GM19351 (cell line): ENCODE measurements at regions not wholly inside any gene's neighbourhood (a gene's known extent, or its start where the extent isn't known, plus 50 kb on each side); places are given as distances from the start of the nearest gene placed in this dataset.

Experiments used
- ATAC-seq: cut with Tn5 transposase; IDR thresholded peaks from one replicate; pipeline ENCODE4 v1.9.1; 2021; ENCODE audit warnings: mild to moderate bottlenecking, moderate library complexity; ENCODE audit not compliant: unreplicated experiment

DNA sequence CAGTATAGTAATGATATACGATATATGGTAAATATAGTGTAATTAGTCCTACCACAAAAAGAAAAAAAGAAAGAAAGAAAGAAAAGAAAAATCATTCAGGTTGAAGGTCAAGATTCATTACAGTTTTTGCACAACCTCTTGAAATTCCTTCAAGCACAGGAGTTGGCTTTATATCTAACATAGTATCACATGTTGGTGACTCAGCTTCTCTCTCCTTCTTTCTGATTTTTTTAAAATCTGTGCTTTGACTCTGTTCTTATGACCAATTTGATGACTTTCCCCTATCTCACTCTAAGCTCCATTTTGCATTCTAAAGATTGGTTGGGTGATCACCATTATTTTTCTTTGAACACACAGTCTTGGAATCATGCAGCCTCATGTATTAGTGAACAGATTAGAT lies 148.2 kb upstream of the COL11A1 start:
- no peak for ATAC-seq

DNA sequence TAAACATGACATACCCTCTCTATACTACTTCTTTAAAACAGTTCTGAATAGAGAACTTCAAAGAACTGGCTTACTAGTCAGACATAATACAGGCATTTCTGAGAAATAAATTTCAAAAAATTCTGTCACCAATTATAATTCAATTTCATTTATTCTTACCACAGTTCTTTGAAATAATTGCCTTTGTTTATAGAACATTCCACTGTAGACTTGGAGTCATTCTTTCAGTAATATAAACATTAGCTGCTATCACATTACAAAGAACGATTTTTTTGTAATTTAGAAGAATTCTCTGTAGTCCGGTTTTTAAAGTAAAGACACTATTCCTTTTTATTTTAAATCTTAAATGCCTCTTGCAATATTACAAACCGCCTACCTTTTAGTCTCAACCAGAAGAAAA lies 146.4 kb upstream of the COL11A1 start:
- ATAC-seq: no peak

GRCh38 chr1:103250441-103250861 lies 142.1 kb upstream of the COL11A1 start:
- ATAC-seq: no peak

DNA sequence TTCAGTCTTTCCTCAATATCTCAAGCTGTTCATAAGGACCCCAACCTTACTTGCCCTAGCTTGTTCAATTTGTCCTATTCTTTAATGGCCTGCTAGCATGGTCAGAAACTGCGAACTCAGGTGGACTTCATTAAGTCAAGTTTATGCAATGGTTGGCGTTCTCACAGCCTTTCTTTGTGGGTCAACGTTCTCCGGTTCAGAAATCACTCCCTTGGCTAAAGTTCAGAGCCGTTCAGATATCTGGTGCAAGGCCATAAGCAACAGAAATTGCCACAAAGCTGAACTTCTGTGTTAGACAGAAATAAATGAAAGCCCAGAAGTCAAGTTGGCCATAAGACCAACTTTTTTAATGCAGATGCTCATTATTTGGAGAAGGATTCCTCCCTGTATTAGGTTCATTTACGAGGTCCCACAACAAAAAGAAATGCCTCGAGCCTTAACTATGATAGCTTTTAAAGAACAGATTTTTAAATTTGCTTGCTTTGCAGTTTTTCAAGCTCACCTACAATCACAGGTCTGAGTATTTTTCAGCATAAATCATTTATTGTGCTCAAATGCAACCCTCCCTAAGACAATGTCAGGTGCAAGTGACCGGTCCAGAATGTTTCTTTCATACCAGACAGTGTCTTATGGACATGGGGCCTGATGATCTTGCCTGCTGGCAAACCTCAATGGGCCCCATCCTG lies 140.2 kb upstream of the COL11A1 start:
- ATAC-seq: no peak

- no peak for ATAC-seq
Measured at GRCh38 chr1:103247517-103247916, 139.2 kb upstream of the COL11A1 start.

DNA sequence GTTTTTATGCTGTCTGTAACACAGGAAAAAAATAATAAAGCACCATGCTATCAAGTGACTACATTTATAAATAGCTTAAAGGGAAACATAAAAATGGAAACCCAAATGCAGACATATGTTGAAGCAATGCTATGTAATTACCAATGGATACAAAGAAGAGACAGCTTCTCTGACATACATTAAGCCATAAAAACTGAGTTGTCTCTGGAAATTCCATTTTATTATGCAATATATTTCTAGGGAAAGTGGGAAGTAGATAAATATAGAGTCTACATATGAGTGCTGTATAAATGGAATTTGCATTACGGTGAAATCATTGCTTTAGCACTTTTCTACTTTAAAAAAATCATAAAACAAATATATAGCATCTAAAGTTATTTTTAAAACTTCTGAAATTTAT lies 135.2 kb upstream of the COL11A1 start:
- ATAC-seq: no peak

GRCh38 chr1:103239034-103239433 lies 130.7 kb upstream of the COL11A1 start:
- ATAC-seq: no peak

DNA sequence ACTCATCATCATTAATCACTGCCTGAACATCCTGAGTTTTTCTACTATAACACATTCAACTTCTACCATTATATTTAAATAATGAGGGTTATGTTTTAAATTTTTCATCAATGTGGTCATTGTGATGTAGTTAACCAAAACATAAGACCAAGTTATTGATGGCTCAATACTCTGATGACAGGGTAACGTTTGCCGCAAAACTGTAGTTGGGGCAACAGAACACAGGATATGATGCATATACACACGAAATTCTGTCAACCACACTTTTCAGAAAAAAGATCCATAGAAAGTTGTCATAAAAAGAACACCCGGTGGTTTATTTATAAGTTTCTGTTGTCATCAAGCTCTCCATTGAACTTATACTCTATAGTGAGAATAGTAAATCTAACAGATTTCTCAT lies 121.7 kb upstream of the COL11A1 start:
- ATAC-seq: no peak

DNA sequence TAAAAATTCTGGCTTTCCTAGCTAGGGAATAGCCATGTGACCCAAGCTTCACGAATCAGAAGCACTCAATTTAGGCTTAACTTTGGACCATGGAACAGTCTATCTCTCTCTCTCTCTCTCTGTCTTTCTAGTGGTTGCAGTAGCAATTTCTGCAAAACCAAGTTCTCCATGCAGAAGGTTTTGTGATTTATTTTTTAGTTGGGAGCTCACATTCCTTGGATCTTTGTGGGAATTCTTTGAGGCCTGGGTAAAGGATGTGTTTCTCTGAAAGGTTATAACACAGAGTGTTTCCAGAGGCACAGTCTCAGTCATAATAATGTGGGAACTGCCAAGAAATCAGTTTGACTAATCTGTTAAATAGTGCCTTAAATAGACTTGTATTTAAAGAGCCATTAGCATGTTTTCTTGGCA lies 112.3 kb upstream of the COL11A1 start:
- no peak for ATAC-seq

DNA sequence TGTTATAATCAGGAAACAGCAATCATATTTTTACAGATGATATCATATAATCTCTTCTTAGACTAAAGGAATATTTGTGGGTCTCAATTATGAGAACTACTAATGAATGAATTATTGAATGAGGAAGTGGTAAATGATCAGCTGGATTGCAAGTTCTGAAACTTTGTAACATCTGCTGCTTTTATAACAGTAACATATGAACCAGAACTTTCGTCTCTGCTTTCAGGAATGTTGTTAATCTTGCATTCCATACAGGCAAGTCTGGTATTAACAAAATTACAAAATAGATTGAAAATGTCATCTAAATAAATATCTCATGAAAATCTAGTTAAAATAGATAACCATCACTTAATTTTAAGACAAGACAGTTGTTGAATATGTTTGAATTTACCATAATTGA lies 110.5 kb upstream of the COL11A1 start:
- no peak for ATAC-seq

- ATAC-seq: no peak
Measured at GRCh38 chr1:103218369-103218768, 110.0 kb upstream of the COL11A1 start.

- no peak for ATAC-seq
Measured at GRCh38 chr1:103211073-103211472, 102.8 kb upstream of the COL11A1 start.

DNA sequence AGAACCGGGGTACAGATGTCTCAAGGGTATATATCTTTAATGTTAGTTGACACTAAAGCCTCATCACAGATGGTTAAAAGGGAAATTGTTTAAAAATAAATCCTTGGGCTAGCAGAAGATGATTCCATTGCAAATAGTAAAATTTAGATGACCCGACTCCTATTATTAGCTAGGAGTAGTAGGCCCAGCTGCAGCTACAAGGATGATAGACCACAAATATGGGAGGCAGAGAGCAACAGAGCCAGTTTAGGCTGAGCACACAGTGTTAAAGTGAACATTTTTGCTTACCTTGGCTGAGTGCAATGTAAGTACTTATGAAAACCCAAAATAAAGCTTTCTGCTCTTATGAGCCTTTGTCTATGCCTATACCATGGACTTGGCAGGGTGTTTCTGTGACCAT lies 100.5 kb upstream of the COL11A1 start:
- no peak for ATAC-seq

GRCh38 chr1:103199001-103199400 lies 90.7 kb upstream of the COL11A1 start:
- no peak for ATAC-seq

- ATAC-seq: no peak
Measured at GRCh38 chr1:103198076-103198475, 89.8 kb upstream of the COL11A1 start.

- no peak for ATAC-seq
Measured at GRCh38 chr1:103197216-103197615, 88.9 kb upstream of the COL11A1 start.

DNA sequence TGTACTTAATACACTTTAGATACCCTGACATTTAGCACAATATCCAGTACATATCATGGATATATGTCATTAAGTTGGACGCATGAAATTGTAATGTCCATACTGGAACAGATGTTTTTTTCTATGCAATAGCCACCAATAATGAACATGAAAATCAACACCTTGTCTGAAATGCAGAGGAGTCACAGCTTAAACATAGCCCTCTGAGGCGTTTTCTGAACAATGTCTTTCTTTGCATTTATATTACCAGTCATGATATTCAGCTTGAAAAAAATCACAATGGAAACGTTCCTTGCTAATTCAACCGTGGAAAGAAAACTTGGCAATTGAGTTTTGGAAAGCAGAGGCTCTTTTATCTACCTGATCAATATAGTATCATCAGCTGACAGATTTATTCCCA lies 86.7 kb upstream of the COL11A1 start:
- no peak for ATAC-seq

GRCh38 chr1:103194060-103194459 lies 85.7 kb upstream of the COL11A1 start:
- ATAC-seq: no peak

DNA sequence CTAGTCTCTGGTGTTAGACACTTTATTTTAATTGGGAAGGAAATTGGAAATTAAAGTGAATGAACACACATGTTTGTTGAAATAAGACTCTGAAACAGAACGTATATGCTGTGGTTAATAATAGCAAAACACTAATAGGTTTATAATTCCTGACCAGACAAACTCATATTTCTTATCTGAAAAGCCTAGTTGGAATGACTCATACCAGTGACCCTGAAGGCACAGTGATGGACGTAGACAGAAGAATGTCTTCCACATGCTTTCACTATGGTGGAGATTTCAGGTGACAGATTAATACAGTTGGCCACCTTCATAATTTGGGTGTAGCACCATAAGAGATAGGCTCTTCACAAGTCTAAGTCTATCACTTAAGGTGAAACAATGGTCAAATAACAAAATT lies 83.0 kb upstream of the COL11A1 start:
- no peak for ATAC-seq

DNA sequence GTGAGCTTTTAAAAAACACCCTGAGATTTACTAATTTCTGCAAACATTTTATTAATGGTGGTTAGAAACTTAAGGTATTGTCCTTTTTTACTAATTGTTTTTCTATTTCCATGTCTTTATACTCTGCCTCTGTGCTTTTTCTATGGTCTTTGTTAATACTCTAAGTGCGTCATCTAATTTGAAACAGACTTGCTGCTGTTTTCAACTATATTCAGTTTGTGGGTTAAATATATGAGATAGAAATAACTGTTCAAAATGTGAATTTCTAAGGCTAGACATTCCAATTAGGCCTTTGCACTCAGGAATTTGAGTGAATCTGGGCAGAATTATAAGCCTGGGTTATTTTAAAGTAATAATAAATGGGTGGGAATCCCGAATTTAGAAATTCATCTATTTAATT lies 82.4 kb upstream of the COL11A1 start:
- ATAC-seq: no peak

DNA sequence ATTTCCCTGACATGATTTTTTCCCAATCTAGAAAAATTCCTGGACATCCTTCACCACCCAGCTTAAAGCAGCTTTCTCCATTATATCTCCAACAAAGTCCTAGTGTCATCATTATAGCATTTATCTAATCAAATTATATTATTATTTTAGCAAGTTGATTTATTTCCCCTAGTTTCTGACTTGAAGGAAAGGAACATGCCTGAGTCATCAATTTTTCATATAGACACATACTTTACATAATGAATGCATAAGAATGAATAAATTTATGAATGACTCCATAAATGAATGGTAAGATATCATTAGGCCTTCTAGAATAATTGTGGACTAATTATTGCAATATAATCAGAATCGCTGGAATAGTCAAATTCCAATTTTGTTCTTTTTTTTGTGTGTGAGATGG lies 79.4 kb upstream of the COL11A1 start:
- no peak for ATAC-seq

- ATAC-seq: no peak
Measured at GRCh38 chr1:103180660-103181059, 72.3 kb upstream of the COL11A1 start.

GRCh38 chr1:103177108-103177775 lies 68.9 kb upstream of the COL11A1 start:
- no peak for ATAC-seq
